NCI-H226 (cell line): ENCODE measurements at regions not wholly inside any gene's neighbourhood (a gene's known extent, or its start where the extent isn't known, plus 50 kb on each side); places are given as distances from the start of the nearest gene placed in this dataset.

Source experiments
- DNase-seq: peaks from one replicate; pipeline ENCODE4 v3.0.0-alpha.2; 2015

DNA sequence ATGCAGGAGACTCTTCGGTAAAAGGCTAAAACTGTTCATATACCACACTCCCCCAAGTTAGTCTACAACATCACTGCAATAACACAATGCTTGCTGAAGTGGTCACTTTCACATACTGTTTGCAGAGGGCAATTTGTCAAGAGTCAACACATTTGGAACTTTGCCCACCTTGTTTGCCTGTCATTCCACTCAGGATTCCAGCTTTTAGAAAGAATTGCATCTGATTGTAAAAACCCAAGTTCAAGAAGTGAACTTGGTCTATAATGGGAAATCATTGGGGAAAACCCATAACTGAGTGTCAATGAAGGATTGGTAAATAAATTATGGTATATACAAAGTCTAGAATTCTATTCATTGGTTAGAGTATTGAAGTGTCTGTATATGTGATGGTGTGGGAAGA, 120.5 kb downstream of the GADD45G start:
- no peak for DNase-seq

DNA sequence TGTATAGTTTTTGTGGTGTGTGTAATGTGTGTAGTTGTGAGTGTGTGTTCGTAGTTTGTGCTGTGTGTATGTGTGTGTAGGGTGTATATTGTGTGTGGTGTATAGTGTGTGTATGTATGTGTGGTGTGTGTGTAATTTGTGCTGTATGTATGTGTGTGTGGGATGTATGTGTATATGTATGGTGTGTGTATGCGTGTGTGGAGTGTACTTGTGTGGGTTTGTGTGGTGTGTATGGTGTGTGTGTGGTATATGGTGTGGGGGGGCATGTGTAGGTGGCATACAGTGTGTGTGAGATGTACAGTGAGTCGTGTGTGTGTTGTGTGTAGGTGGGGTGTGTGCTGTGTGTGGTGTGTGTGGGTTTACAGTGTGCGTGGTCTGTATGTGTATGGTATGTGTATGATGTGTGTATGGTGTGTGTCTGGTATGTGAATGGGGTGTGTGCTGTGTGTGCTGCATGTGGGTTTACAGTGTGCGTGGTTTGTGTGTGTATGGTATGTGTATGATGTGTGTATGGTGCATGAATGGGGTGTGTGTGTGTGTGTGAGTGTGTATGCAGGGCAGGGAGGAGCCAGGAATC, 125.2 kb downstream of the GADD45G start:
- no peak for DNase-seq

DNA sequence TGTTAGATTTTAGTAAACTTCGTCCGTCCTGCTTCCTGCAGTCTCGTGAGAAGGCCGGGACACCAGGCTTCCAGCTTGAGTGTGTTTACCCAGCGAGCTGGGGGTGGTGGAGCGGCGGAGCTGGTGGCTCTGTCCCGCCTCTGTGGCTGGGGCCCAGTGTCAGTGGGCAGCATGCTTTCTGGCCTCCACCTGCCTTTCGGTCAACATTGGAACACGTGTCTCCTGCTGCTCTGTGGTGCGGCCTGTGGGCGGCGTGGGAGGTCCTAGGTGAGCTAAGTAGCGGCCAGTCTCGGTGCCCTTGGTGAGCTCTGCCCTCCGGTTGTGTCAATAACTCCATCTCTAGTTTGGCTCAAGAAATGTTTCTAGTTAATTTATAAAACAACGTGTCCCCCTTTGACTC, 125.9 kb downstream of the GADD45G start:
- DNase-seq: no peak

DNA sequence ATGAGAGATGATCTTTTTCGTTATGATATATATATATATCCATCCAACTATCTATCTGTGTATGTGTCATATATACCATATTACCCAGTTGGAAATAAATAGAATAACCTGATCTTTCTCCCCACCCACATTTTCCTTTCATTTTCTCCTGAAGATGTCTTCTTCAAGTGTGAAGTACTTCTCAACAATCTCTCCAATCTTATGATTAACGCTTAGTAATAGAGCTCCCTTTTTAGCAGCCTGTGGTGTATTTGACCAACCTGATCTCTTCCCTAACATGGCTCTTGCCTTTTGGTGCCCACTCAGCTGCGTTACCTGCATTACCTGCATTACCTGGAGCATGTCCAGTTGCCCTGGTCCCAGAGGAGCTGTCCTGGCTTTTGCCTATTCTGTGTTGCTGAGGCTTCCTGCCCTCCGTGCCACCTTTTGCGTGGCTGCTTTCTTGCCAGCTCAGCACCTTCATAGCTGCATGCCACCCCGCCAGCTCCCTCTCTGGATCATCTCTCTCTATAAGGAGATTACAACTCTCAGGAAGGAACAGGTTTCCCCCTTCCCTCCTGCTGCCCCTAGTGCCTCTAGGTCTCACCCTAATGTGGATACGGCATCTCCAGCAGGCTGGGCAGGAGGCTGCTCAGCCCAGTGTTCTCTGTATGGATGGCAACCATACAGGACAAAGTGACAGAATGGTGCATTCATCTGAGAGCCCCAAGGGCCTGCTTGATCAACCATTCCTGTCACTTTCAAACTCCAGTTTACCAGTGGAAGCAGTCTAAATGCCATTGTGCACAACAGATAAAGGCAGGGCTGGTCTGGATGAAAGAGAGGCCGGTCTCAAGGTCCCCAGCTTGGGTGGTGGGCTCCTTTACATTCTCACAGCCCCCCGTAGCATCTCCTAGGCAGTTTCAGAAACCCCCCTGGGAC, 126.7 kb downstream of the GADD45G start:
- DNase-seq: no peak

DNA sequence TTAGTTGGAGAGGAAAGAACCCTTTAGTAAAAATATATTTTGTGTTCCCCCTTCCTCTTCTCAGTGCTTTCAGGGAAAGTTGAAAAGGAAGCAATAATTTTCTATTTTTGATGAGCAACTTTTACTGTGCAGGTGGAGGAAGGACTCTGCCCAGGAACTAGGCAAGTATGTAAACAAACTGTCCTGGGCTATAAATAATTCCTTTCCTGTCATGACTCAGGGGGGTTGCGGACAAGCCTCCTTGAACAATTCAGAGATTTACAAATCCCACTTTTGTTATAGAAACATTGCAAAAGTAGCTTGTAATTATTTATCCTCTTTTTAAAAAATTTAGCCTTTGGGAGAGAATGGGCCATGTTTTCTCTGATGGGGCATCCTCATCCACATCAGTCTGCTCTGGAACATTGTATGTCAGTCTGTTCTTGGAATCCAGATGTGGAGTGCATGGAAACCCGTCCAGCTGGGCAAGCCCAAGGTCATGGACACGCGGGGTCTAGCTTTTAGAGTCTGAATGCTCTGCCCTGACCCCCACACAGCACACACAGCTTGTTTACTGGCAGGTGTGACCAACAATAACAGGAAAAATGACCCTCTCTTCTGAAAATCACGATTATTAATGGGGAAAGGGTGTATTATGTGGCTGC, 127.6 kb downstream of the GADD45G start:
- no peak for DNase-seq

DNA sequence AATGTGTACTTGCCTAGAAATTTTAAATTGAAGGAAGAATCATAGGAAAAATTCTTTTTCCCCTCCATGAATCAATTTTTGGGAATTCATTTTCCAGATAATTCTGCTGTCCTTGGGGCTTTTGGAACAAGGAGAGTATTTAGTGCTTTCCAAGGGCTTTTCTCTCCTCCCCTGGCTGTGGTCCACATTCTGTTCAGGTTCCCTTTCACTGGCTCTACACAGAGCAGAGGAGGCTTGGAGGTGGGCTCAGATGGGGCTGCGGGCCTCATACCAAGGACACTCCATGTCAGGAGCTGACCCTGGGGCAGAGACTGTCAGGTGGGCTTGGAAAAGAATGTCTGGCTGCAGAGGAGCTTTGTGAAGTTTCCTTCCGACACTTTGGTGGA, 128.1 kb downstream of the GADD45G start:
- no peak for DNase-seq

DNA sequence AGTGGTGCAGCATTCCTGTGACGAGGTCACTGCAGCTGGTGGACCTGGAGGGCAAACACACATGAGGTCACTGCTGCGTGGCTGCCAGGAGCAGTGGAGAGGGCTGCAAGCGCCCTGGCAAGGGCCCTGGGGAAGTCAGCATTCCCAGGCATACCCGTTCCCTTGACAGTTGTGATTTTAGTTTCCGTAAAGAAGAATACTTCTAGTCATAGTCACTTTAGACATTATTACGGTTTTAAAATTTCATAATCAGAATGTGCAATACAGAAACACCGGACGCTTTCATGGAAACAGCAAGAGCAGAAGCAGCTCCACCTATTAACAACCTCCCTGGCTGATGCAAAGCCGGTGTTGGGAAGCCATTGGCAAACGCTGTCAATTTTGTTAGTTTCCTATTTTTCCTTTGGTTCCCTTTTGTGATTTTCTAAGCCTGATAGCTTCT, 129.8 kb downstream of the GADD45G start:
- no peak for DNase-seq

DNA sequence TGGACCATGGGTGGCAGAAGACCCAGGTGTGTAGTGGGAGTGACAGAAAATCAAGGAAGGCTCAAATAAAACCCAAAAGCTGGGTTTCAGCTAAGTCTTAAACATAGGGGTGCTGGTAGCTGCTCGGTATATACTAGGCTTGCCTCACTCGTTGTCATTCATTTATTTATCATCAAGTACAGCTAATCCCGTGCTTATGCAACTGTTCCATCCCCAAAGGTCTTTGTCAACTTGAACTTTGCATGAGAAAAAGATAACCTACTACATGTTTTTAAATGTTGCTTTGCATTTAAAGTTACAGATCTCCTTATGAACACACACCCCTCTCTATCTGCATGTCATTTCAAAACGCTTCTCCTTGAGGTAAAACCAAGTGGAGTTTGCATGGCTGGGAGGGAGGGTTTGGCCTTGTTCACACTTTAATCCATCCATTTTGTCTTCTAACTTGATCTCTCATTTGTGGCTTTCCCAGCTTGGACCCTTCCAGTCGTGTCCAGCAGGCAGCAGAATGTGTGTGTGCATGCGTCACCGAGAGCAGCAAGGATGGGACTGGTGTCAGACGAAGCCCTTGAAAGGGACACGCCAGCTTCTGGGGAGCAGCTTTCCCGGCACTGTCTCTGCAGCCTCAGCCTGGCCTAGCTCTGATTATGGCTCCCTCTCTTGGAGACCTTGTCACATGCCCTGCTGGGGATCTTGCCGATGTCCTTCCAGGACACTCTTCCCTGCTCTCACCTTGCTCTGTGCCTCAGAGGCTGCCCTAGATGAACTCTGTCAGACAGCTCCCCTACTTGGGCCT, 133.5 kb downstream of the GADD45G start:
- no peak for DNase-seq

DNA sequence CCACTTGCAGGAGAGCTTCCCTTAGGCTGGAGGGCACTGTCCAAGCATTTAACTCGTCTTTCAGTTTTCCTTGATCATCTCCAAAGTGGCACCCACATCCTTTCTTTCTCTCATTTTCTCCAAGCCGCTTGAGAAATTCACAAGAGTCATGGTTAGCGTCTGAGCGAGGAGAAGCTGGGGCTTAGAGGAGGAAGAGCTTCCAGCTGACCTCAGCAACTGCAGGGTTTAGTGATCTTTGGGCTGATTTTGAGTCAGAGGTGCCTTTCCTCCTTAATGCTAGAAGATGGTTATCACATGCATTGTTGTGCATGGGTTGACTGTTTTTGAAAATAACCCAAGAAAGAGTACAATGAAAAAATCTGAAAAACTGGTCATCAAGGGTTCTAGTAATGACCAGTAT, 134.7 kb downstream of the GADD45G start:
- DNase-seq: no peak

DNA sequence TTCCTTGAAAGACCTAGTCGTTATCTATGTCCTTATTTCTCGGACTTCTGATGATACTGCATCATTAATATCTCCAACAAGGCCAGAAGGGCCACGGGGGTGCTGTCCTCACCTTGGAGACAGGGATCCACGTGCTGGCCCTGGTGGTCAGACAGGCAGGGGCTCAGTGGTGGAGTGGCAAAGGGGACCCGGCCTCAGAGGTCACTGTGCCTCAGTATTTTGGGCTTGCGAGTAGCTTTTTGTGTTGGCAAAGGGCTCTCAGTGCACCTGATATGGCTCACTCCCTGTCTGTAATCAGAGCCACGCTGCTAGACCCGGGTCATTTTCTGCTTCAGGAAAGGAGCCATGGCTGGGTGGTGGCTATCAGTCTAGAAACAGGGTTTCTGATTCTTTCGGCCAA, 135.1 kb downstream of the GADD45G start:
- DNase-seq: no peak

DNA sequence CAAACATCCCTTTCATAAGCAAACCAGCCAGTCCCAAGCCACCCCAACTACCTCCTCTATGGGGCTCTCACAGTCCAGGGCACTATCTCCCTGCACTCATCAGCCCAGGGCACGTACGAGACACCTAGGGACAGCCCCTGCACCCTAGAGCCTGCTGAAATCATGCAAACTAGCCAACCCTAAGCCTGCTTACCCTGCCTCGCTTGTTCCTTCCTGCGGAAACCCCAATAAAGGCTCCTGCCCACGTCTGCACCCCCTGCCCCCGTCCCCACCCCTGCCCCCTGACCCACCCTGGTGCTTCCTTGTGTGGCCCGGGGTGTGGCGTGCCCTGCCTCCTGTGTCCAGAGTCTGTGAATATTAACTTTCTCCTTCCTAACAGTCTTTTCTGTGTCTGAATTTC, 135.9 kb downstream of the GADD45G start:
- no peak for DNase-seq

DNA sequence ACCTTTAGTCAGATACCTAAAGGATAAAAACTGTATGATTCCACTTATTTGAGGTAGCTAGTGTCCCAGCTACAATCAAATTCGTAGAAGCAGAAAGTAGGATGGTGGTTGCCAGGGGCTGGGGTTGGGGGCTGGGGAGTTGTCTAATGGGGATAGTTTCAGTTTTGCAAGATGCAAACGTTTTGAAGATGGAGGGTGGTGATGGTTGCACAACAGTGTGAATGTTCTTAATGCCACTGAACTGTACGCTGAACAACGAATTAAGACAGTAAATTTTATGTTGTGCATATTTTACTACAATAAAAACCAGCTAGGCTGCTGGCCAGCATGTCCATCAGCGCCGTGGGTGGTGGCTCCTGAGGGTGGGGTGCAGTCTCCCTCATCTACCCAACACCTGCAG, 137.8 kb downstream of the GADD45G start:
- DNase-seq: no peak

DNA sequence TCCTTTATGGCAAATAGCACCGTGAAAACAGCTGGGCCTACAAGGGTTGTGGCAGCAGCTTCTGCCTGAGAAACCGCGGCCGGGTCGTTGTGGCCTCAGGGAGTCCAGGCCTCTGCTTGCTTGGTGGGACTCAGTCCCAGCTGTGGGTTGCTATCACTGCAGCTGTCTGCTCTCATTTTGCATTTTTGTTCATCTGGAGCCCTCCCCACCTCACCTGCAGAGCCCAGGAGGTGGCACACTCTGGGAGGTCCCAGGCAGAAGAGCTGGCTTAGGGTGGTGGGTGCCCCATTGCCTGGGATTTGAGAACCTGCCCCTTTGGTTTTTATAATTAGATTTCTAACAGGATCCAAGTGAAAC, 138.4 kb downstream of the GADD45G start:
- no peak for DNase-seq

DNA sequence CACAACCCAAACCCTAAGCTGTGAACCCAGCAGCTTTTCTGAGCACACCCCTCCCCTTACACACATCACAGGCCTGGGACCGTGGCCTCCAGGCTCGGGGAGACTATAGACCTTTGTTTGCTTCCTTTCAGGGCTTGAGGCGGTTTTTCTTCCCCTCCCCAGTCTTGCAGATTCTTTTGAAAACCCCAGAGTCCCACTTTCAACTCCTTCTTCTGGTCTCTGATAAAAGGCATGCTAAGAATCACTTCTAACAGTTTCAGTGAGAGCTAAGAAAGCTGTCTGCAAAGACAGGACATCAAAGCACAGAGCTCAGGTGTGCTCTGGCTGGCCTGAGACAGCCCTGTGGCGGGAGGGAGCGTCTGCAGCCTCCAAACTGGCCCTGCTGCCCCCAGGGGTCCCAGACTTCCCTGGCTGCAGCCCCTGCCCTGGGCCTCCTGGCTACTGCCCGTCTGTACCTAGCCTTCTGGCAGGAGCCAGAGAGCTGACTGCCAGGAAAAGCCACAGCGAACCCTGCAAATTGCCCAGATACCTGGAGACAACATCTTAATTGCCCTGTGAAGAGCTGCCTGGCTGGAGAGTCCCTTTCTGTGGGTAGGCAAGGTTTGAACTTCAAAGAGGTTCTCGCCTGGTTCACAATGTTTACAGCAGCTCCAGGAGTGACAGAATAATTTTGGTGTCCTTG, 138.9 kb downstream of the GADD45G start:
- DNase-seq: no peak

DNA sequence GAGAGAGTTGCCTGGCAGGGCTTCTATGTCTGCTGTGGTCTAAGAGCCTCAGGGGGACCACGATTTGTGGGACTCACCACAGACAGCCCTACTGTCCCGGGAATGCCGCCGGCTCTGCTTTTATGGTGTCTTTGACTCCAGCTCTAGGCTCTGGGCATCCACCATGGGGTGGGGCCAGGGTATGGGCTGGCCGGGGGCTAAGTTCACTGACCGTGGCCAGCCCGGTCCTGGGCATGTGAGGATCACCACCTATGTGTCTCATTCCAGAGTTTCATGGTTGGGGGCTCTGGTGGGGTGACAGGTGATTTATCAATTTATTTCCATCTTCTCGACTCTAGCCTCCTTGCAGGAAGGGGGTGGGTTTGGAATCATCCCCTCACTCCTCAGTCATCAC, 139.4 kb downstream of the GADD45G start:
- DNase-seq: no peak

DNA sequence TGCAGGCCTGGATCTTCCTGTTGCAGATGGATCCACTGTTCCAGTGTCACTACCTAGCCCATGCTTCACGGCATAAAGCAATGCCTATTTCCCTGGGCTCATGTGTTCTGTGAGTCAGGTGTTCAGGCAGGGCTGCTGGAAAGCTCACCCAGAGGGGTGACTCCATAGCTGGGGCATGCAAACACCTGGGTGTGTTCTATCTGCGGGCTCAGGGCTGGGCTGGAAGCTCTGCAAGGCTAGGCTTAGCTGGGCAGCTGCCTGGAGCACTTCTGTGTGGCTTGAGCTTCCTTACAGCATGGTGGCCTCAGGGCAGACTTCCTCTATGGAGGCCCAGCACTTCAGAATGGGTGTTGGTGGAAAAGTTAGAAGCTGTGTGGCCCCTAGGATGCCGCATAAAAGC, 139.9 kb downstream of the GADD45G start:
- no peak for DNase-seq

DNA sequence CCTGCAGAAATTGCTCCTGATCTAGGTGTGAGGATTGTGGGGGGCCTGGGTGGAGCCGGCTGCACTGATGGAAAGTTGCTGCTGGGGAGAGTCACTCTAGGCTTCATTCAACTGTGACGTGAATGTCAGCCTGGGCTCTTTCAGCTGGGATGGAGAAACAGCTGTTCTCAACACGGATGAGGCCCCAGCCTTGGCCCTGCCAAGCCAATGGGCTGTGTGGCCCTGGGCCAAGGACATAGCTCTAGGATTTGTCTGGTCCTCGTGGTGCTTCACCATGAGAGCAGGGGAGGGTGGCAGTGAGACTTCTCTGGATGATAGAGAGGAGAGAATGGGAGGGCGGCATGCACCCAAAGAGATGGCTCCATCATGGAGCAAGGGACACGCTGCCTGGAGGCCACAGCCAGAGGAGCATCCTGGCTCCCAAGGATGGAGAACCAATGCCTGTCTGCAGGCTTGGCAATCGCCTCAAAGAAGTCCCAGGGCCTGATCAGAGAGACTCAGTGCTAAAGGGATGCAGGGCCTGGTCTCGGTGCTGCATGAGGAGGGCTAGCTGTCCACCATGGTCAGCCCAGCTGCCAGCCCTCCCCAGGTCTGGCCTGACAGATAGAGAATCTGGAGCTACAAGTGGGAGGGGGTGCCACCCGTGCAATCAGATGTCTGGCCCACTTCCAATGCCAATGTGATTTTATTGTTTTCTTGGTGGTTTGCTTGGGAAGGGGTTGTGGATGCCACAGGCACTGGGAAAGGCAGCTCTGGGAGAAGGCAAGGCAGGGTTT, 141.0 kb downstream of the GADD45G start:
- DNase-seq: no peak

DNA sequence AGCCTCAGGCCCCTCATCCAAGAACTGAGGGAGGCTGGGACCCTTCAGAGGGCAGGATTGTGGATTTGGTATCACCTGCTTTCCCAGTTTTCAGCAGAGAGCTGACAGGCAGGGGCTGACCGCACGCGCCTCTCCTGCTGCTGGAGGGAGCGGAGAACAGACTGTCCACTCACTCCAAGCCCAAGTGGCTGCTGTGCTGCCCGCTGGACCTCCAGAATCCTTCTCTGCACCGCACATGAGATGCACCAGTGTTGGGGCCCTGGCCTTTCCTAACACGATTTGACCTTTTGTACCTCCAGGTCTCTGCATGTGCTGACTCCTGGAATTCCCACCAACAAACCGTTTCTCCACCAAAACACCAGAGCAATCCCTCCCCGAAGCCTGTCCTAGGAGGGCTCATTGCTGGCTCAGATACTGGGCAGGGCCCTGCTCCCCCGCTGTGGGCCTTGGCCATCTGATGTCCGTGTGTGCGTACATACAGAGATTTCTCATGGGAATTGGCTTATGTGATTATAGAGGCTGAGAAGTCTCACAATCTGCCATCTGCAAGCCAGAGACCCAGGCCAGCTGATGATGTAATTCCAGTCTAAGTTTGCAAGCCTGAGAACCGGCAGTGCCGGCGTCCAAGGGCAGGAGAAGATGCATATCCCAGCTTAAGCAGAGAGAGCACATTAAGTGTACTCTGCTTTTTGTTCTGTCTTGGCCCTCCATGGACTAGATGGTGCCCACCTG, 141.7 kb downstream of the GADD45G start:
- DNase-seq: no peak

DNA sequence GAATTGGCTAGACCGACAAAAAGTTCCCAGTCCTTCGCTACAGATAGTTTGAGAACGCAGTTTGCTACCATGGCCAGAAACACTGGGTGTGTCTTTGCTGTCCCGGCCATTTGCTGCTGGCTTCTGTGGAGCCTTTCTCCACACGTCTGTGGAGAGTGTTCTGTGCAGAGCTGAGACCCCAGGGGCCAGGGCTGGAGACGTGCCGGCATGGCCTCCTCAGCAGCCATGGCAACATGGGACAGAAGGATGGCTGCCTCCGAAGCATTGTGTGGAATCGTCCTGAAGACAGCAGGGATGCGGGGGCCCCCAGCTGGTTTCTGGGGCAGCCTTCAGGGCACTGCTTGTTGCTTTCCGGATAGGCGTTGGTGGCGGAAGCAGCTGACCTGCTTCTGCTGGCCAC, 142.8 kb downstream of the GADD45G start:
- no peak for DNase-seq

DNA sequence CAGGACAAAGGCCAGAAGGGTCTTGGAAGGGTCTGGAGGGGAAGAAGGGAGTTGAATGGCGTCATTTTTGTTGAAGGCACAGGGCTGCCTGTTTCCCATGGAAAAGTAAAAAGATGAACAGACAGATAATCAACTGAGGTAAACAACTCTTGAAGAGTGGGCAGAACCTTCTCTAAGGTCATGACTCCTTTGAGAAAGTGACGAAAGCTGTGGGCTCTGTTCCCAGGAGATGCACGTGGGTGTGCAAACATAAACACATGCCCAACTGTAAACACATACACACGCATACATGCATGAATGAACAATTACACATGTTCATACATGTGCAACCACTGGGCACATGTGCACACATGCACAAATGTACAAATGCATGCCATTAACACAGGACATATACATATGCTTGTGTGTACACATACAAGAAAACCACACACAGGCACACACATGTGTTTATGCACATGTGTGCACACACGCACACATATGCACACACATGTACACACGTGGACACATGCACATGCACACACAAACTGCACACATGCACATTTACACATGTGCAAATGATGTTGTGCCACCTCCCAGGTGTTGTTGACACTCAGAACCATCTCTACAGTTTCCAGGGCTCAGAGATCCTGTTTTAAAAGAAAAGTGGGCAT, 143.3 kb downstream of the GADD45G start:
- DNase-seq: no peak
